ENCODE measurements at regions not wholly inside any gene's neighbourhood (a gene's known extent, or its start where the extent isn't known, plus 50 kb on each side); places are given as distances from the start of the nearest gene placed in this dataset.
"Not testable (repeated sequence)": the region's sequence is repeated elsewhere in the genome, so short reads cannot be mapped to it uniquely, and the experiment has no call there.

DNA sequence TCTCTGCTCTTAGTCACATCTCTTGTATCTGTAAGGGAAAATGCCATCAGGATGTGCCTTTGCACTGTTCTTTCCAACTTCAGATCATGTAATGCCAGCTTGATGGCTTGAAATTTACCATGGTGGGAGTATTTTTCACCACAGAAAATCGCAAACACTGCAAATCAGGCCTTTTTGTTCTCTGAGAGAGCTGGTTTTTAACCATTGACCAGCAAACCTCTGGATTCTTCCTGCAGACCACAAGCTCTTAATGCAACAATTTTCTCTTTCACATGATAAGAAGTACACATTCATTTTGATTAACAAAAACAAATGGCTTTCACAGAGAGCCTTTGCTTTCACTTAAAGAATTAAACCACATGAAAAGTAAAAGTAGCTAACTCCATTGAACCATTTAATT lies 145.4 kb upstream of the NEBL start:
- TF ChIP-seq, protein P1, sequence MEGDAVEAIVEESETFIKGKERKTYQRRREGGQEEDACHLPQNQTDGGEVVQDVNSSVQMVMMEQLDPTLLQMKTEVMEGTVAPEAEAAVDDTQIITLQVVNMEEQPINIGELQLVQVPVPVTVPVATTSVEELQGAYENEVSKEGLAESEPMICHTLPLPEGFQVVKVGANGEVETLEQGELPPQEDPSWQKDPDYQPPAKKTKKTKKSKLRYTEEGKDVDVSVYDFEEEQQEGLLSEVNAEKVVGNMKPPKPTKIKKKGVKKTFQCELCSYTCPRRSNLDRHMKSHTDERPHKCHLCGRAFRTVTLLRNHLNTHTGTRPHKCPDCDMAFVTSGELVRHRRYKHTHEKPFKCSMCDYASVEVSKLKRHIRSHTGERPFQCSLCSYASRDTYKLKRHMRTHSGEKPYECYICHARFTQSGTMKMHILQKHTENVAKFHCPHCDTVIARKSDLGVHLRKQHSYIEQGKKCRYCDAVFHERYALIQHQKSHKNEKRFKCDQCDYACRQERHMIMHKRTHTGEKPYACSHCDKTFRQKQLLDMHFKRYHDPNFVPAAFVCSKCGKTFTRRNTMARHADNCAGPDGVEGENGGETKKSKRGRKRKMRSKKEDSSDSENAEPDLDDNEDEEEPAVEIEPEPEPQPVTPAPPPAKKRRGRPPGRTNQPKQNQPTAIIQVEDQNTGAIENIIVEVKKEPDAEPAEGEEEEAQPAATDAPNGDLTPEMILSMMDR (IDR thresholded peaks at IDR 0.05; ENCODE audit: low read depth, low read length): no peak
- H3K4me3 ChIP-seq (ENCODE audit: low read depth, low read length): no peak overlapping the region

DNA sequence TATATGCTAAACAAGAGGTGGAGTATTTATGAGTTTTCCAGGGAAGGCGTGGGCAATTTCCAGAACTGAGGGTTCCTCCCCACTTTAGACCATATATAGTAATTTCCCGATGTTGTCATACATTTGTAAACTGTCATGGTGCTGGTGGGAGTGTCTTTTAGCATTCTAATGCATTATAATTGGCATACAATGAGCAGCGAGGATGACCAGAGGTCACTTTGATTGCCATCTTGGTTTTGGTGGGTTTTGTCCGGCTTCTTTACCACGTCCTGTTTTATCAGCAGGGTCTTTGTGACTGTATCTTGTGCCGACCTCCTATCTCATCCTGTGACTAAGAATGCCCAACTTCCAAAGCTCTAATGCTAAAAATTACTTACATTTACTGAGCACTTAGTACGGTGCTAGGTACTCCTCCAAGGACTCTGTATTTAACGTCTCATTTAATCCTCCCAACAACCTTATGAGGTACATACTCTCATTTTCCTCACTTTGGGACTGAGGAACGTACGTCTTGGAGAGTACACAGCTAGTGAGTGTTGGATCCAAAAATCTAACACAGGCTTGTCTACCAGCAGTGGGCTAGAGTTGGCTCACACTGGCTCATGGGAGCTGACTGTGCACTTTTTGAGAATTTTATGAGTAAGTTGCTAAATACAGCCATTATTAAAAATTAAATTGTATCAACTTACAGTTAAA lies 144.8 kb upstream of the NEBL start:
- no peak overlapping the region for H3K4me3 ChIP-seq (ENCODE audit: low read depth, low read length)

DNA sequence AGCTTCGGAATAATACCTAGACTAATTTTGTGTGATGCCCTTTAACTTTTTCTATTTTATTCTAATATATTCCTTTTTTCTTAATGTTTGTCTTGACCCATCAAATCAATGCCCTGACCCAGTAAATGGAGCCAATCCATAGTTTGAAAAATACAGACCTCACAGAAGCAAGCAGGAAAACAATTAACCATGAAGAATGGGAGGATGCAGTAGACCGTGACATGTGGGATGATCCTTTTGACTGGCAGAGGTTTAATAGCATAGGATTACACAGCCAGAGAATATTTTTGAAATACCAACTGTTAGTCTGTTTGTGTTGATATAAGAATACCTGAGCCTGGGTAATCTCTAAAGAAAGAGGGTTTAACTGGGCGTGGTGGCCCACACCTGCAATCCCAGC lies 142.6 kb upstream of the NEBL start:
- TF ChIP-seq, protein P1 (IDR thresholded peaks at IDR 0.05; ENCODE audit: low read depth, low read length): no peak
- no peak overlapping the region for H3K4me3 ChIP-seq (ENCODE audit: low read depth, low read length)

More for the DNA sequence above, 144.8 kb upstream of the NEBL start:
- TF ChIP-seq, protein P1 (IDR thresholded peaks at IDR 0.05; ENCODE audit: low read depth, low read length): no peak

DNA sequence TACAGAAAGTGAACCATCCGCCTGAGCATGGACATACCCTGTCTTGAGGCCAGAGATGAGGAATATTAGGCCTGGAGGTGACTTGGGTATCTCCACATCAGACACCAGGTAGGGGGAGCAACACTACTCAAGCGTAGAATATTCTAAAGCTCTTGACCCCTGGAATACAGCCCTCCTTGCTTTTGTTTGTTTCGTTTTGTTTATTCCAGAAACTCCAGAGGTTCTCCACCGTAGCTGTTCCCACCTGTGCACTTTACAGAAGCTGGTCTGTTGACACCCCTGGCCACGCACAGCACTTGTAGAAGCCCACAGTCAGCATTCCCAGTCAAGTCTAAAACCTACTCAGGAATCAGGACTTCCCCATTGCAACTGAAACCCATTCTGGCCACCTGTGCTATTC lies 139.6 kb upstream of the NEBL start:
- H3K4me3 ChIP-seq (ENCODE audit: low read depth, low read length): no peak overlapping the region
- TF ChIP-seq, protein P1 (IDR thresholded peaks at IDR 0.05; ENCODE audit: low read depth, low read length): no peak

DNA sequence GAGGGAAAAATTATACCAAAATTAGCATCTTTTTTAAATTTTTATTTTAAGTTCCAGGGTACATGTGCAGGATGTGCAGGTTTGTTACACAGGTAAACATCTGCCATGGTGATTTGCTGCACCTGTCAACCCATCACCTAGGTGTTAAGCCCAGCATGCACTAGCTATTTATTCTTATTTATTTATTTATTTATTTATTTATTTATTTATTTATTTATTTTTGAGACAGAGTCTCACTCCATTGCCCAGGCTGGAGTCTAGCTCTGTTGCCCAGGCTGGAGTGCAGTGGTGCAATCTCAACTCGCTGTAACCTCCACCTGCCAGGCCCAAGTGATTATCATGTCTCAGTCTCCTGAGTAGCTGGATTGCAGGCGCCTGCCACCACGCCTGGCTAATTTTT lies 137.7 kb upstream of the NEBL start:
- H3K4me3 ChIP-seq (ENCODE audit: low read depth, low read length): not testable (repeated sequence)

DNA sequence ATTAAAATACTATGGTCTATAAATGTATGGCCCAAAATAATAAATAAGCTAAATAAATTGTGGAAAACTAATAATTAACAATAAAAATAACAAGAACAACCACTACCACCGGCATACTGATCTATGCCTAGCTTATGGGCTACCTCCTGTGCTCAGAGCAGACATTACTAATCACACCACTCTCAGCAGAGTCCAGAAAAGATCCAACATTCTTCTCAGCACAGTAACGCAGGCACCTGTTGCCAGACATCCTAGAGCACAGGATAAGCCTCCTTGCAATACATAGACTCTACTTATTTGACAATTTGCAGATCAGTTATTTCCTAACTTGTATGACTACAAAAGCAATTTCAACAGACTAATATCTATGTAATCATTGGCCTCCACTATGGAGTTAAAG lies 137.1 kb upstream of the NEBL start:
- TF ChIP-seq, protein P1 (IDR thresholded peaks at IDR 0.05; ENCODE audit: low read depth, low read length): no peak
- H3K4me3 ChIP-seq (ENCODE audit: low read depth, low read length): no peak overlapping the region

DNA sequence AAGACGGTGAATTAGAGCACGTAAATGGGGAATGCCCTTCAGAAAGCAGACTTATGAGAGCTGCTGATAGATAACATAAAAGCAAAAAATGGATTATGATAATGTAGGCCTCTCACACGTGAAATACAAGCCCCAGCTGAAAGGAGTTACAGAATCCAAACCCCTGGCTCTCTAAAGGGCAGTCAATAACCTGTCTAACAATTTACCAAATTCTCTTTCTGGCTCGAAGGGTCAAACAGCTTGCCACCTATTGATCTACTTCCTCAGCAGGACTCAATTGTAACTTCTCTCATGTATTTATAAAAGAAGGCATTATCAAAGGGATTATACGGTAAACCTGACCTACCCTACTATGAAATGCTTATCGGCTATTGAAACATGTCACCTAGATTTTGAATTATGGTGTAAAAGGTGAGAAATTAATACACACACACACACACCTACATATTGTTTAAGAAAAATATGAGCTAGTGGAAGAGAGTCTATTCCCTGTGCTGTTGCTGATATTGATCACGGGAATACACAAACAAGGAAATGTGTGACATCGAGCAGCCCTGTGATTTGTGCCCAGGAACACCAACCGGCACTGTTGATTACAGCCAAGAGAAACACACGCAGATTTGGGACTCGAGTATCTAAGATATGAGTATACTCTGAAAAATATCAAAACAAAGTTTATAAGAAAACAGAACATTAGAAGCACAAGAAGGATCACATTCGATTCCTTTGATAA lies 135.6 kb upstream of the NEBL start:
- no peak overlapping the region for H3K4me3 ChIP-seq (ENCODE audit: low read depth, low read length)
- TF ChIP-seq, protein P1 (IDR thresholded peaks at IDR 0.05; ENCODE audit: low read depth, low read length): no peak

All from WI38 (cell line).